K562 (cell line): ENCODE measurements at regions not wholly inside any gene's neighbourhood (a gene's known extent, or its start where the extent isn't known, plus 50 kb on each side); places are given as distances from the start of the nearest gene placed in this dataset.

Experiments used
- CEBPB ChIP-seq: fragments of 450-650 bp; IDR thresholded peaks from 2 replicates; pipeline ENCODE4 v1.6.1; 2016; ENCODE audit warnings: missing genetic modification characterization, missing compliant biosample characterization
- FOSL1 ChIP-seq: fragments of 200-800 bp; sonication (Bioruptor generic); conservative IDR thresholded peaks from 2 replicates; pipeline ENCODE4 v1.6.1; 2016; ENCODE audit warnings: missing genetic modification characterization, missing compliant biosample characterization
- NR2C2 ChIP-seq, 2 experiments: fragments of 200-800 bp in 1 of 2; sonication (Bioruptor generic) in 1 of 2; sonication (generic) in 1 of 2; formaldehyde crosslinking in 1 of 2; IDR thresholded peaks; 2 replicates each; pipeline versions ENCODE4 v1.6.1 to v1.8.0; 2016 to 2022; ENCODE audit warnings: mild to moderate bottlenecking in 1 of 2, missing compliant biosample characterization in 1 of 2, missing genetic modification characterization in 1 of 2, missing genetic modification reagents in 1 of 2
- RBM34 ChIP-seq: fragments of 200-400 bp; formaldehyde crosslinking; IDR thresholded peaks from 2 replicates; pipeline ENCODE4 v1.6.1; 2018; ENCODE audit warnings: low read length, borderline replicate concordance; ENCODE audit not compliant: insufficient read depth
- ZFP36 ChIP-seq: fragments of 150-350 bp; IDR thresholded peaks from 2 replicates; pipeline ENCODE4 v1.6.1; 2018; ENCODE audit warnings: low read length, low read depth; ENCODE audit not compliant: partially characterized antibody
- ZNF24 ChIP-seq: fragments of 450-650 bp; IDR thresholded peaks from 2 replicates; pipeline ENCODE4 v1.6.1; 2016
- TF ChIP-seq, protein P1 (sequence below), 2 experiments: fragments of 450-650 bp in 1 of 2; sonication (generic) in 1 of 2; formaldehyde crosslinking in 1 of 2; IDR thresholded peaks in 1 of 2; conservative IDR thresholded peaks in 1 of 2; 2 replicates each; pipeline versions ENCODE4 v1.6.1 to v1.8.1; 2016 to 2023; ENCODE audit warnings: mild to moderate bottlenecking in 2 of 2, moderate library complexity in 2 of 2, inconsistent platforms in 1 of 2, missing genetic modification reagents in 1 of 2
- TF ChIP-seq, protein P2 (sequence below): sonication (generic); formaldehyde crosslinking; IDR thresholded peaks from 2 replicates; pipeline ENCODE4 v1.8.1; 2023; ENCODE audit warnings: mild to moderate bottlenecking, missing genetic modification reagents, moderate library complexity

DNA sequence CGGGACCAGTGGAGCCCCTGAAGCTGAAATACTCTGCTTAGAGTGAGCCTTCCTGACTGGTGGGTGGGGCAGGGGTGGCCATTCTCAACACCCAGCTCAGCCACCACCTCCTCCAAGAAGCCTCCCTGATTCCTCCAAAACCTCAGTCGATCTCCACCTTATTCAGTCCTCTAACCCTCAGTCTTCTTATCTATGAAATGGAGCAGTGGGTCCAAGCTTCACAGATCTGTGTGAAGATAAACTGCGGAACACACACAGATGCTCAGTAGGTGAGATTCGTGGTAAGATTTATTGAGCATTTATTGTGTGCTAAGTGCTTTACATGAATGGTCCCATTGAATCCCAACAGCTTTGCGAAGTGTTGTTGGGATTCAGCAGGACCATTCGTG is 93.1 kb upstream of the RUNX3 start (continued):
- TF ChIP-seq ZNF24, result no peak
- TF ChIP-seq CEBPB (tag), result no peak
- peak; percentile 73 for TF ChIP-seq ZFP36
- no peak for TF ChIP-seq NR2C2 (CRISPR knock-in tag; IDR thresholded peaks at IDR 0.05)
- no peak for TF ChIP-seq NR2C2 (tag; IDR thresholded peaks at IDR 0.05)
- peak; percentile 17 for TF ChIP-seq FOSL1
- TF ChIP-seq, protein P1, sequence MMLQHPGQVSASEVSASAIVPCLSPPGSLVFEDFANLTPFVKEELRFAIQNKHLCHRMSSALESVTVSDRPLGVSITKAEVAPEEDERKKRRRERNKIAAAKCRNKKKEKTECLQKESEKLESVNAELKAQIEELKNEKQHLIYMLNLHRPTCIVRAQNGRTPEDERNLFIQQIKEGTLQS (IDR thresholded peaks at IDR 0.05), result 0 out of 2 replicates have a peak, but pooled peaks have one; percentile 1
- TF ChIP-seq, protein P1 (CRISPR knock-in tag; conservative IDR thresholded peaks at IDR 0.05), result no peak
- TF ChIP-seq, protein P2, sequence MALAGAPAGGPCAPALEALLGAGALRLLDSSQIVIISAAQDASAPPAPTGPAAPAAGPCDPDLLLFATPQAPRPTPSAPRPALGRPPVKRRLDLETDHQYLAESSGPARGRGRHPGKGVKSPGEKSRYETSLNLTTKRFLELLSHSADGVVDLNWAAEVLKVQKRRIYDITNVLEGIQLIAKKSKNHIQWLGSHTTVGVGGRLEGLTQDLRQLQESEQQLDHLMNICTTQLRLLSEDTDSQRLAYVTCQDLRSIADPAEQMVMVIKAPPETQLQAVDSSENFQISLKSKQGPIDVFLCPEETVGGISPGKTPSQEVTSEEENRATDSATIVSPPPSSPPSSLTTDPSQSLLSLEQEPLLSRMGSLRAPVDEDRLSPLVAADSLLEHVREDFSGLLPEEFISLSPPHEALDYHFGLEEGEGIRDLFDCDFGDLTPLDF (CRISPR knock-in tag), result no peak
- TF ChIP-seq RBM34, result no peak
